ENCODE measurements at regions not wholly inside any gene's neighbourhood (a gene's known extent, or its start where the extent isn't known, plus 50 kb on each side); places are given as distances from the start of the nearest gene placed in this dataset.

- Histone ChIP-seq H3K27me3 (ENCODE audit: control insufficient read depth in 3 of 3, insufficient read depth in 3 of 3, low read length in 2 of 3) (no peaks in the 10 kb centered on the region), H3K4me3 (no peak overlapping the region), H3K9ac (ENCODE audit: insufficient read depth in 1 of 2, low read length in 2 of 2) (no peak overlapping the region), H3K4me1 (ENCODE audit: control insufficient read depth in 5 of 5, insufficient read depth in 5 of 5, low read length in 5 of 5) (peaks cover 0 to under 1% (median 0%) of the 10 kb centered on the region in 5 donors), H3K9me3 (ENCODE audit: control insufficient read depth in 4 of 4, insufficient read depth in 3 of 4, low read length in 3 of 4) (no peaks in the 10 kb centered on the region), H3K36me3 (ENCODE audit: control insufficient read depth in 4 of 4, insufficient read depth in 4 of 4, low read length in 4 of 4) (no peaks in the 10 kb centered on the region), H3K27ac (ENCODE audit: low read depth in 1 of 2, low read length in 1 of 2) (no peak overlapping the region)
- WGBS, 2 donors, result 89 to 90% methylated on average over 4 of the region's 4 CpGs
- no peak for TF ChIP-seq CTCF (IDR thresholded peaks at IDR 0.05; ENCODE audit: control extremely low read depth, extremely low read depth)
- ATAC-seq (ENCODE audit: insufficient read depth, low FRiP score) (no peak), DNase-seq (no peak)
Observed at GRCh38 chr5:106843812-106844416, 826.8 kb downstream of the EFNA5 start.

GRCh38 chr5:106833517-106833916 lies 837.2 kb downstream of the EFNA5 start:
- Histone ChIP-seq H3K27me3 (ENCODE audit: control insufficient read depth in 3 of 3, insufficient read depth in 3 of 3, low read length in 2 of 3) (no peaks in the 10 kb centered on the region), H3K4me1 (ENCODE audit: control insufficient read depth in 5 of 5, insufficient read depth in 5 of 5, low read length in 5 of 5) (no peaks in the 10 kb centered on the region), H3K36me3 (ENCODE audit: control insufficient read depth in 4 of 4, insufficient read depth in 4 of 4, low read length in 4 of 4) (no peaks in the 10 kb centered on the region), H3K9me3 (ENCODE audit: control insufficient read depth in 4 of 4, insufficient read depth in 3 of 4, low read length in 3 of 4) (no peaks in the 10 kb centered on the region), H3K9ac (ENCODE audit: insufficient read depth in 1 of 2, low read length in 2 of 2) (no peak overlapping the region), H3K27ac (ENCODE audit: low read depth in 1 of 2, low read length in 1 of 2) (no peak overlapping the region), H3K4me3 (no peak overlapping the region)
- no peak for ATAC-seq (ENCODE audit: insufficient read depth, low FRiP score)
- DNase-seq, result no peak
- 51 to 61% methylated on average over 3 of the region's 3 CpGs for WGBS, 2 donors
- no peak for TF ChIP-seq CTCF (IDR thresholded peaks at IDR 0.05; ENCODE audit: control extremely low read depth, extremely low read depth)

- Histone ChIP-seq H3K36me3 (ENCODE audit: control insufficient read depth in 4 of 4, insufficient read depth in 4 of 4, low read length in 4 of 4) (no peaks in the 10 kb centered on the region), H3K4me1 (ENCODE audit: control insufficient read depth in 5 of 5, insufficient read depth in 5 of 5, low read length in 5 of 5) (no peaks in the 10 kb centered on the region), H3K27ac (ENCODE audit: low read depth in 1 of 2, low read length in 1 of 2) (no peak overlapping the region), H3K9me3 (ENCODE audit: control insufficient read depth in 4 of 4, insufficient read depth in 3 of 4, low read length in 3 of 4) (no peaks in the 10 kb centered on the region), H3K27me3 (ENCODE audit: control insufficient read depth in 3 of 3, insufficient read depth in 3 of 3, low read length in 2 of 3) (no peaks in the 10 kb centered on the region), H3K4me3 (no peak overlapping the region), H3K9ac (ENCODE audit: insufficient read depth in 1 of 2, low read length in 2 of 2) (no peak overlapping the region)
- 89 to 96% methylated on average over 1 of the region's 1 CpG for WGBS, 2 donors
- DNase-seq (no peak), ATAC-seq (ENCODE audit: insufficient read depth, low FRiP score) (no peak)
- no peak for TF ChIP-seq CTCF (IDR thresholded peaks at IDR 0.05; ENCODE audit: control extremely low read depth, extremely low read depth)
Observed at GRCh38 chr5:106827061-106827460, 843.7 kb downstream of the EFNA5 start.

- H3K27ac ChIP-seq (ENCODE audit: low read depth in 1 of 2, low read length in 1 of 2), result no peak overlapping the region
- WGBS, 2 donors, result 78 to 88% methylated on average over 2 of the region's 2 CpGs
- no peak overlapping the region for H3K4me3 ChIP-seq
- no peaks in the 10 kb centered on the region for H3K27me3 ChIP-seq (ENCODE audit: control insufficient read depth in 3 of 3, insufficient read depth in 3 of 3, low read length in 2 of 3)
- H3K9me3 ChIP-seq (ENCODE audit: control insufficient read depth in 4 of 4, insufficient read depth in 3 of 4, low read length in 3 of 4), result no peaks in the 10 kb centered on the region
- no peak overlapping the region for H3K9ac ChIP-seq (ENCODE audit: insufficient read depth in 1 of 2, low read length in 2 of 2)
- no peaks in the 10 kb centered on the region for H3K36me3 ChIP-seq (ENCODE audit: control insufficient read depth in 4 of 4, insufficient read depth in 4 of 4, low read length in 4 of 4)
- no peaks in the 10 kb centered on the region for H3K4me1 ChIP-seq (ENCODE audit: control insufficient read depth in 5 of 5, insufficient read depth in 5 of 5, low read length in 5 of 5)
- DNase-seq, result no peak
- no peak for TF ChIP-seq CTCF (IDR thresholded peaks at IDR 0.05; ENCODE audit: control extremely low read depth, extremely low read depth)
- ATAC-seq (ENCODE audit: insufficient read depth, low FRiP score), result no peak
Observed at GRCh38 chr5:106825374-106825773, 845.4 kb downstream of the EFNA5 start.
